Ascending aorta (tissue), 2 donors: ENCODE measurements at regions not wholly inside any gene's neighbourhood (a gene's known extent, or its start where the extent isn't known, plus 50 kb on each side); places are given as distances from the start of the nearest gene placed in this dataset.

Experiments
- DNase-seq, 2 donors: peaks; one replicate each; pipeline ENCODE4 v3.0.0-alpha.2; 2019; ENCODE audit warnings: low spot score in 2 of 2
- H3K27ac ChIP-seq, 2 donors: fragments of 200-600 bp; sonication (generic); one replicate each; pipeline ENCODE4 v1.5.1; 2016 to 2017; ENCODE audit warnings: mild to moderate bottlenecking in 1 of 2
- H3K27me3 ChIP-seq: fragments of 200-600 bp; sonication (generic); one replicate; pipeline ENCODE4 v1.5.1; 2017
- H3K36me3 ChIP-seq, 2 donors: fragments of 200-600 bp; sonication (generic); one replicate each; pipeline ENCODE4 v1.5.1; 2016
- H3K4me1 ChIP-seq, 2 donors: fragments of 200-600 bp; sonication (generic); one replicate each; pipeline ENCODE4 v1.5.1; 2016 to 2017; ENCODE audit warnings: mild to moderate bottlenecking in 1 of 2
- H3K4me3 ChIP-seq, 2 donors: fragments of 200-600 bp; sonication (generic); one replicate each; pipeline ENCODE4 v1.5.1; 2016 to 2017; ENCODE audit warnings: mild to moderate bottlenecking in 1 of 2
- H3K9me3 ChIP-seq, 2 donors: fragments of 200-600 bp; sonication (generic); one replicate each; pipeline ENCODE4 v1.5.1; 2016
- intact Hi-C: fragments of 100-400 bp; cut with DNase I; formaldehyde crosslinking; loops from one replicate; pipeline ENCODE4 v1.15.1; 2023
- TF ChIP-seq, protein P1 (sequence below), 3 experiments: fragments of 200-600 bp in 2 of 3; fragments of 450-650 bp in 1 of 3; sonication (generic) in 2 of 3; IDR thresholded peaks; one replicate each; pipeline ENCODE4 v1.5.1; 2016 to 2019; ENCODE audit warnings: antibody characterized with exemption in 3 of 3, mild to moderate bottlenecking in 1 of 3, moderate library complexity in 1 of 3

DNA sequence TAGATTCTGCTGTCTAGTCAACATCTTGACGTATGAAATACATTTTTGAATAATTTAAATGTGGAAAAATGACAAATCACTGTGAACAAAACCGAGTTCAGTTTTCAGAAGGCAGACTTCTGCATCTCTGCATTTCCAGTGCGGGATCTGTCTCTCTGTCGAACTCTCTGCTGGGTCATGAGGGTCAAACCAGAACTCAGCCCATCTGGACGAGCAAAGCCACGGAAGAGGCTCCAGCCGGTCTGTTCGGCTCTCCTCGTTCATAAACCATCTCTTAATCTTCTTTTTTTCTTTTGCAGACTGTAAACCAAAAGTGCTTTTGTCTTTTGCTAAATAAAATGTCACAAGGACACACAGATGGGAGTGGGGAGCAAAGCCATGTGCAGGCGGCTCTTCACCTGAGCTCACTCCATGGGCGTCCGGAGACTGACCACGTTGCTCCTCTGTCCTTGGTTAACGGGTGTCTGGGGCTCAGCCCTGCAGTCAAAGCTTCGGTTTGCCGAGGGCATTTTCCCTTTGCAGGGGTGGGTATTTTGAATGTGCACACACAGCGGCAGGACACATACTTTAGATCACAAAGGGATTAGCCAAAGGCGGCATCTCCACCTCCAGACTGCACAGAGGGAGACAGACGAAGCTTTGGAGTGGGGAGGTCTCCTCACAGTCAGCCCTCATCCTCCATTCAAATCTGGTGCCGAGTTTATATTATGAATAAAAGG lies 737.9 kb upstream of the SALL3 start:
- H3K27me3 ChIP-seq = no peaks in the 10 kb centered on the region
- no peaks in the 10 kb centered on the region for H3K4me1 ChIP-seq
- H3K9me3 ChIP-seq = no peaks in the 10 kb centered on the region
- H3K4me3 ChIP-seq = no peak overlapping the region
- TF ChIP-seq, protein P1, sequence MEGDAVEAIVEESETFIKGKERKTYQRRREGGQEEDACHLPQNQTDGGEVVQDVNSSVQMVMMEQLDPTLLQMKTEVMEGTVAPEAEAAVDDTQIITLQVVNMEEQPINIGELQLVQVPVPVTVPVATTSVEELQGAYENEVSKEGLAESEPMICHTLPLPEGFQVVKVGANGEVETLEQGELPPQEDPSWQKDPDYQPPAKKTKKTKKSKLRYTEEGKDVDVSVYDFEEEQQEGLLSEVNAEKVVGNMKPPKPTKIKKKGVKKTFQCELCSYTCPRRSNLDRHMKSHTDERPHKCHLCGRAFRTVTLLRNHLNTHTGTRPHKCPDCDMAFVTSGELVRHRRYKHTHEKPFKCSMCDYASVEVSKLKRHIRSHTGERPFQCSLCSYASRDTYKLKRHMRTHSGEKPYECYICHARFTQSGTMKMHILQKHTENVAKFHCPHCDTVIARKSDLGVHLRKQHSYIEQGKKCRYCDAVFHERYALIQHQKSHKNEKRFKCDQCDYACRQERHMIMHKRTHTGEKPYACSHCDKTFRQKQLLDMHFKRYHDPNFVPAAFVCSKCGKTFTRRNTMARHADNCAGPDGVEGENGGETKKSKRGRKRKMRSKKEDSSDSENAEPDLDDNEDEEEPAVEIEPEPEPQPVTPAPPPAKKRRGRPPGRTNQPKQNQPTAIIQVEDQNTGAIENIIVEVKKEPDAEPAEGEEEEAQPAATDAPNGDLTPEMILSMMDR (IDR thresholded peaks at IDR 0.05) = no peak
- intact Hi-C loops = no loop called here
- H3K36me3 ChIP-seq = no peaks in the 10 kb centered on the region
- no peak for DNase-seq
- H3K27ac ChIP-seq = no peak overlapping the region

DNA sequence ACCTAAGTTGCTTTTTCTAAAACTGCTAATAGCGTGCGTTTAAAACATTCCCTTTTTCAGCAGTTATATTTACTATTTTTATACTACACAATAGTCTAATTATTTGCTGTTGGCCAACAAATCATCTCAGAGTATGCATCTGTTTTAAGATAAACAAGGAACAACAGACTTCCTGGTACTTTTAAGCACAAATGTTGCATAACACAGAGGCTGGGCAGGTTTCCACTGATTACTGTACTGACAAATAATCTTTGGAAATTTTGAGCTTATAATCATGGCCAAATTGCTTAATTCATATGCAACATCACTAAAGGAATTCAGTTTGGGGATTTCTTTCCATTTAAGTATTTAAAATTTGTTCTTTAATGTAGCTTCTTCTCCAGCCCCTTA lies 737.4 kb upstream of the SALL3 start:
- no peaks in the 10 kb centered on the region for H3K36me3 ChIP-seq
- no peaks in the 10 kb centered on the region for H3K4me1 ChIP-seq
- H3K9me3 ChIP-seq = no peaks in the 10 kb centered on the region
- no peak overlapping the region for H3K4me3 ChIP-seq
- H3K27ac ChIP-seq = no peak overlapping the region
- no peak for DNase-seq
- TF ChIP-seq, protein P1 (IDR thresholded peaks at IDR 0.05) = no peak
- H3K27me3 ChIP-seq = no peaks in the 10 kb centered on the region
- intact Hi-C loops = no loop called here

DNA sequence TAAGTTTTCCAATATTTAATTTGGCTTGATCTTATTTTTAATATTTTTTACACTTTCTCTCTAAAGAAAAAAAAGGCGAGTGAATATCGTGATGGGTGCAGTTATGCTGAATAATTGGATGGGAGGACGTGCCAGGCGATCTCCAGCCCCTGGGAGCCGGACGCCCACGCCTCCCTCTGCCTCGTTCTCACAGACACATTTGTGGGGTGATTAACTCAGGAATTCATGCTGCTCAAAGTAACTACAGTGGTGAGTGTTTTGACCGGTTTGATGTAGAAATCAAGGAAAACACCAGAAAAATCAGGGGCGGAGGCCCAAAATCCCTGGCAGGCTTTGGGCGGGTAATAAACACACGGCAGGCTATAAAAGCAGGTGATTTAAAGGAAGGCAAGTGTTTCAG lies 736.8 kb upstream of the SALL3 start:
- intact Hi-C loops = no loop called here
- no peak for DNase-seq
- Histone ChIP-seq H3K4me1 (no peaks in the 10 kb centered on the region), H3K36me3 (no peaks in the 10 kb centered on the region), H3K27me3 (no peaks in the 10 kb centered on the region), H3K27ac (no peak overlapping the region), H3K9me3 (no peaks in the 10 kb centered on the region), H3K4me3 (no peak overlapping the region)
- TF ChIP-seq, protein P1 (IDR thresholded peaks at IDR 0.05) = no peak

DNA sequence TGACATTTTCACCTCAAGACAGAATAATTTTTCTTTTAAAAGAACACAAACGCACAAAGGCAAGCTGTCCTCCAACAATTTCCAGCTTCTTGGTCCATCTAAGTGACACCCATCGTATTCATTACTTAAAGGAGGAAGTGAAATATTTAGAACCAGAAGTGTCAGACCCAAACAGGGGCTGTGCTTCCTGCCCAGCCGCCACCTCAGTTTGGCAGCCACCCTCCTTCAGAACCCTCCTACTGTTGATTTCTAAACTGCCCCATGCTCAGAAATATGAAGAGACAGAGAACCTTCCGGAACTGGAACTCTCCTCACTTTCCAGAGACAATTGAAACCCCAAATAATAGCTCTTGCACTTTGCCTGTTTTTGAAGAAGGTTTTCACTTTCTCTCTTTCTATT lies 734.8 kb upstream of the SALL3 start:
- Histone ChIP-seq H3K27me3 (no peaks in the 10 kb centered on the region), H3K9me3 (no peaks in the 10 kb centered on the region), H3K4me1 (no peaks in the 10 kb centered on the region), H3K27ac (no peak overlapping the region), H3K36me3 (no peaks in the 10 kb centered on the region), H3K4me3 (no peak overlapping the region)
- TF ChIP-seq, protein P1 (IDR thresholded peaks at IDR 0.05) = no peak
- no peak for DNase-seq
- intact Hi-C loops = no loop called here

DNA sequence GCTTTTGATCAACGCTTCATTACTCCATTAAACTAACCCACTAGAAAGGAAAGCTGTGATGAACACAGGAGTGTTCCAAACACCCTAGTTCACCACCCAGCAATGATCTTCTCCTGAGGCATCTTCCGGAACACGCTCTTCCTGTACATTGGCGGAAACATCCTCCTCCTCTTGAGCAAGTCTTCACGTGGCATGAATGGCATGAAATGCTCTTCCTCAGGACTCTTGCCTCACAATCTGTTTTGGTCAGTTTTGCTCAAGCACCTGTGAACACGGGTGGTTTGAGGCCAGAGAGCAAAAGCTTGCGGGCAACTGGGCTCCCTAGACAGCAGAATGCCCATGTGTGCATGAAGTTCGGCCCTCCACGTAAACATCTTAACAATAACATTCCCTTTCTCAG lies 734.2 kb upstream of the SALL3 start:
- no peaks in the 10 kb centered on the region for H3K9me3 ChIP-seq
- intact Hi-C loops = no loop called here
- no peak overlapping the region for H3K27ac ChIP-seq
- H3K36me3 ChIP-seq = no peaks in the 10 kb centered on the region
- H3K4me3 ChIP-seq = no peak overlapping the region
- no peaks in the 10 kb centered on the region for H3K4me1 ChIP-seq
- no peaks in the 10 kb centered on the region for H3K27me3 ChIP-seq
- no peak for DNase-seq
- TF ChIP-seq, protein P1 (IDR thresholded peaks at IDR 0.05) = no peak

DNA sequence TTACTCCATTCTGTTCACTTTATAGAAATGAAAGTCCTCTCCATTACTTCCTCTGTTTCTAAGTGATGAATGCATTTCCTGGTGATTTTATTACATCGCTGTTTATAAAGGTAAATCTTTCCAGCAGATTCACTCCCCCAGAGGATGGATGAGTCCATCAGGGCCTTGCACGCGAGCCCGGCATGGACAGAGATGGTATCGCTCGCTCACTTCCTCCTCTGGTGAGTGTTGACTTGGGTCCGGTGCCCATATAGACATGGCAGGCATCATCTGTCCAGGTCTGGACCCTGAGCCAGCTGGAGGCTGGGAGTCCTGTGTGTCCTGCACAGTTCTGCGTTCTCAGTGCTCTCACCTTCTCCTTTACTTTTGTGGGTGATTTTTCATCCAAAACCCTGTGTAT lies 733.6 kb upstream of the SALL3 start:
- H3K27me3 ChIP-seq = no peaks in the 10 kb centered on the region
- H3K27ac ChIP-seq = no peak overlapping the region
- TF ChIP-seq, protein P1 (IDR thresholded peaks at IDR 0.05) = no peak
- H3K4me3 ChIP-seq = no peak overlapping the region
- H3K36me3 ChIP-seq = no peaks in the 10 kb centered on the region
- DNase-seq = no peak
- intact Hi-C loops = no loop called here
- no peaks in the 10 kb centered on the region for H3K4me1 ChIP-seq
- H3K9me3 ChIP-seq = no peaks in the 10 kb centered on the region
